ENCODE measurements at regions not wholly inside any gene's neighbourhood (a gene's known extent, or its start where the extent isn't known, plus 50 kb on each side); places are given as distances from the start of the nearest gene placed in this dataset.

DNA sequence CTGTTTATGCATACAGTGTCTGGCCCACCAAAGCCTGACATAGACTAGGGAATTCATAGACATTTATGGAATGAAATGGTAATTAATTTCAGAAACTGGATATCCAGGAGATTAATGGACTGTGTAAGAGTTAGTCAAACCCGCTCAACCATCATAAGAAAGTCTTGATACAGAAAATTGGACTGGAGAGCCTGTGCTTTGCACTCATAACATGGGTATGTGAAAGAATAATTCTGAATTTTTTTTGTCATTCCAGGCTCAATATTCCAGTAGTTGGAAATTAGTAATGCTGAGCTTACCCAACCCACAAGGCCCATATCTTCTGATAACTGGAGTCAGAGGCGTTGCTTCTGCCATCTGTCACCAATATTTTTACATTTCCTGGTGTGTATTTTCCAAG lies 799.7 kb upstream of the IGFBP3 start:
- Histone ChIP-seq H3K4me1 (no peaks in the 10 kb centered on the region), H3K27ac (no peak overlapping the region), H3K36me3 (no peaks in the 10 kb centered on the region), H3K27me3 (no peaks in the 10 kb centered on the region), H3K9me3 (no peaks in the 10 kb centered on the region), H3K4me3 (no peak overlapping the region)
- intact Hi-C loops (cut with DNase I; ENCODE audit: low total_unique reads): no loop called here
- TF ChIP-seq POLR2A (IDR thresholded peaks at IDR 0.05) (no peak), CTCF (IDR thresholded peaks at IDR 0.05) (no peak)
- DNase-seq: no peak

- no peak overlapping the region for H3K27ac ChIP-seq
- intact Hi-C loops (cut with DNase I; ENCODE audit: low total_unique reads): no loop called here
These were observed 798.5 kb upstream of the IGFBP3 start for GRCh38 chr7:46719616-46720015.

DNA sequence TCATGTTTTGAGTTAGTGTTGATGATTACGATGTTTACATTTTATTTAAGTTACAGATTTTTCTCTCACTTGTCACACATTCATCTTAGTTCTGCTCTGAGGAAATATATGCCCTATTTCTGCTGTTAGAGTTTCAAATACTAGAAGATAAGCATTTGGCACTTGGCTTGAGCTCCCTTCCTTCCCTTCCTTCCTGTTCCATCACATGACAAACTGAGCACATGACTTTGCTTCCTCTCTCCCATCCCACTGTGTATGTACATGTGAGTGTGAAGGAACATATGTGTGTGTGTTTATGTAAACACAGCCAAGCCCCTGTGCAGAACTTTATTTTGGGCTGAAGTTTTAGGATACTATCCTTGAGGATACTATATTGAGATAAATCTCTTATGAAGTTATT lies 795.9 kb upstream of the IGFBP3 start:
- no peaks in the 10 kb centered on the region for H3K36me3 ChIP-seq
- no peak for TF ChIP-seq CTCF (IDR thresholded peaks at IDR 0.05)
- no peak for DNase-seq
- no peaks in the 10 kb centered on the region for H3K9me3 ChIP-seq
- no peak overlapping the region for H3K27ac ChIP-seq
- no peaks in the 10 kb centered on the region for H3K27me3 ChIP-seq
- no peak overlapping the region for H3K4me3 ChIP-seq
- no peaks in the 10 kb centered on the region for H3K4me1 ChIP-seq
- intact Hi-C loops (cut with DNase I; ENCODE audit: low total_unique reads): no loop called here

More at GRCh38 chr7:46719616-46720015, 798.5 kb upstream of the IGFBP3 start:
- Histone ChIP-seq H3K9me3 (no peaks in the 10 kb centered on the region), H3K4me1 (no peaks in the 10 kb centered on the region), H3K27me3 (no peaks in the 10 kb centered on the region), H3K4me3 (no peak overlapping the region), H3K36me3 (no peaks in the 10 kb centered on the region)
- no peak for DNase-seq
- TF ChIP-seq CTCF (IDR thresholded peaks at IDR 0.05) (no peak), POLR2A (IDR thresholded peaks at IDR 0.05) (no peak)

DNA sequence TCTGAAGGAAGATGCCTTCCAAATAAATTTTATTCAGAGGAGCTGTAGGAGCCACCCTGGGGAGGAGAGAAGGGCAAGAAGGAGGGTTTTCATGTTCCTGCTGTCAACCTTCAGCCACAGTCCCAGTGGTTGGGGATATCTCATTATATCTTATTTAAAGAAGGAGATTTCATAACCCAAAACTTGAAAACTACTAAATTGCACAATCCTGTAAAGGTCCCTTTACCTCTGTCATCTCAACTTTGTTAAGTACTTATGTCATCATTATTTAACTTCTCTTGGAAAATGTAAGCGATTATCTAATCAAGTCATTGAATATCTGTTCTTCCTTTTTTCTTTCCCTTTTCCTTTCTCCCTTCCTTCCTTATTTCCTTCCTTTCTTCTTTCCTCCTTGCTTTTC lies 794.5 kb upstream of the IGFBP3 start:
- no peaks in the 10 kb centered on the region for H3K9me3 ChIP-seq
- H3K27ac ChIP-seq: peak overlapping the region in 1 of 2 donors; percentile 33
- no peaks in the 10 kb centered on the region for H3K27me3 ChIP-seq
- no peaks in the 10 kb centered on the region for H3K36me3 ChIP-seq
- H3K4me1 ChIP-seq: no peaks in the 10 kb centered on the region
- H3K4me3 ChIP-seq: no peak overlapping the region
- no peak for TF ChIP-seq CTCF (IDR thresholded peaks at IDR 0.05)
- TF ChIP-seq POLR2A (IDR thresholded peaks at IDR 0.05): no peak
- DNase-seq: no peak
- intact Hi-C loops (cut with DNase I; ENCODE audit: low total_unique reads): no loop called here

GRCh38 chr7:46714904-46715303 lies 793.8 kb upstream of the IGFBP3 start:
- H3K4me3 ChIP-seq: no peak overlapping the region
- no peaks in the 10 kb centered on the region for H3K36me3 ChIP-seq
- TF ChIP-seq CTCF (IDR thresholded peaks at IDR 0.05) (no peak), POLR2A (IDR thresholded peaks at IDR 0.05) (no peak)
- DNase-seq: no peak
- H3K4me1 ChIP-seq: no peaks in the 10 kb centered on the region
- H3K9me3 ChIP-seq: no peaks in the 10 kb centered on the region
- H3K27me3 ChIP-seq: no peaks in the 10 kb centered on the region
- peak overlapping the region in 1 of 2 donors; percentile 33 for H3K27ac ChIP-seq
- intact Hi-C loops (cut with DNase I; ENCODE audit: low total_unique reads): no loop called here
